SK-N-SH (cell line): ENCODE measurements at regions not wholly inside any gene's neighbourhood (a gene's known extent, or its start where the extent isn't known, plus 50 kb on each side); places are given as distances from the start of the nearest gene placed in this dataset.
A peak's percentile ranks its signal among the peaks of the same experiment; 100 is the strongest.
"Not testable (repeated sequence)": the region's sequence is repeated elsewhere in the genome, so short reads cannot be mapped to it uniquely, and the experiment has no call there.

Experiments
- CTCF ChIA-PET: fragments of 300-600, 350-600 bp; formaldehyde crosslinking; extraction: SDS; loops from one replicate; lab custom pipeline; 2021; lab: Yijun Ruan, JAX
- POLR2A ChIA-PET: fragments of 350-600 bp; sonication (Branson Sonifier 250); formaldehyde crosslinking; extraction: SDS; loops from one replicate; lab custom pipeline; 2020; ENCODE audit warnings: antibody characterized with exemption, inconsistent platforms; lab: Yijun Ruan, JAX
- DNase-seq: peaks from one replicate; pipeline ENCODE4 v3.0.0; 2012
- H2AFZ ChIP-seq: fragments of 200-600 bp; sonication (generic); 2 replicates; pipeline ENCODE4 v1.8.1; 2016; ENCODE audit warnings: antibody characterized with exemption, mild to moderate bottlenecking, low read depth
- H3F3A ChIP-seq: fragments of 200-600 bp; sonication (generic); replicated peaks from 2 replicates; pipeline ENCODE3; 2016; ENCODE audit warnings: antibody characterized with exemption, mild to moderate bottlenecking; ENCODE audit not compliant: insufficient read depth
- H3K27ac ChIP-seq, 2 experiments: fragments of 200-500 bp in 1 of 2; fragments of 200-600 bp in 1 of 2; sonication (Bioruptor generic) in 1 of 2; sonication (generic), shearing (Covaris generic) in 1 of 2; 2 replicates each; pipeline versions ENCODE4 v1.5.1 to v1.6.1; 2014 to 2016; ENCODE audit warnings: low read depth in 2 of 2, inconsistent platforms in 1 of 2, low read length in 1 of 2, mild to moderate bottlenecking in 1 of 2, mixed read lengths in 1 of 2
- H3K27me3 ChIP-seq: fragments of 200-600 bp; sonication (generic), shearing (Covaris generic); 2 replicates; pipeline ENCODE4 v1.6.1; 2016; ENCODE audit warnings: mixed run types; ENCODE audit not compliant: insufficient read depth
- H3K36me3 ChIP-seq, 2 experiments: fragments of 200-500 bp in 1 of 2; fragments of 200-600 bp in 1 of 2; sonication (Bioruptor generic) in 1 of 2; sonication (generic) in 1 of 2; replicated peaks in 1 of 2; 2 replicates each; pipeline versions ENCODE3 to v1.5.1; 2014 to 2016; ENCODE audit warnings: low read length in 1 of 2, mild to moderate bottlenecking in 1 of 2; ENCODE audit not compliant: insufficient read depth in 2 of 2, control insufficient read depth in 1 of 2
- H3K4me1 ChIP-seq, 2 experiments: fragments of 200-500 bp in 1 of 2; fragments of 200-600 bp in 1 of 2; sonication (Bioruptor generic) in 1 of 2; sonication (generic), shearing (Covaris generic) in 1 of 2; 2 replicates each; pipeline versions ENCODE4 v1.5.1 to v1.6.1; 2014 to 2016; ENCODE audit warnings: low read depth in 1 of 2, low read length in 1 of 2, mixed run types in 1 of 2; ENCODE audit not compliant: insufficient read depth in 2 of 2, control insufficient read depth in 1 of 2
- H3K4me2 ChIP-seq: fragments of 200-600 bp; sonication (generic), shearing (Covaris generic); 2 replicates; pipeline ENCODE4 v1.6.1; 2017; ENCODE audit warnings: mixed run types
- H3K4me3 ChIP-seq, 2 experiments: fragments of 200-500 bp in 1 of 2; fragments of 200-600 bp in 1 of 2; sonication (Bioruptor generic) in 1 of 2; sonication (generic), shearing (Covaris generic) in 1 of 2; 2 replicates each; pipeline versions ENCODE4 v1.5.1 to v1.8.1; 2014 to 2016; ENCODE audit warnings: low read depth in 2 of 2, inconsistent platforms in 1 of 2, low read length in 1 of 2, mild to moderate bottlenecking in 1 of 2, mixed read lengths in 1 of 2, moderate library complexity in 1 of 2
- H3K79me2 ChIP-seq: fragments of 200-600 bp; sonication (generic); 2 replicates; pipeline ENCODE4 v1.8.1; 2017; ENCODE audit warnings: mild to moderate bottlenecking; ENCODE audit not compliant: insufficient read depth
- H3K9ac ChIP-seq: fragments of 200-600 bp; sonication (generic); 2 replicates; pipeline ENCODE4 v1.6.1; 2017; ENCODE audit warnings: mixed run types
- H3K9me2 ChIP-seq: fragments of 200-600 bp; sonication (generic); 2 replicates; pipeline ENCODE4 v1.6.1; 2017; ENCODE audit warnings: mixed run types
- H3K9me3 ChIP-seq: fragments of 200-600 bp; sonication (generic); 2 replicates; pipeline ENCODE4 v1.6.1; 2017; ENCODE audit warnings: mixed run types, mild to moderate bottlenecking, moderate library complexity
- H4K20me1 ChIP-seq: fragments of 200-600 bp; sonication (generic); 2 replicates; pipeline ENCODE4 v1.6.1; 2017; ENCODE audit warnings: mild to moderate bottlenecking, mixed run types; ENCODE audit not compliant: insufficient read depth
- CTCF ChIP-seq: fragments of 200-600 bp; sonication (generic); IDR thresholded peaks from 2 replicates; pipeline ENCODE4 v1.6.1; 2017; ENCODE audit warnings: antibody characterized with exemption, mild to moderate bottlenecking, moderate library complexity
- SMC3 ChIP-seq: IDR thresholded peaks from 2 replicates; pipeline ENCODE4 v1.6.1; 2012; ENCODE audit warnings: low read depth, low read length, improper control_type of control experiment
- WGBS: methylation state at CpG from one replicate; pipeline ENCODE4 v1.1.6; 2017; ENCODE audit warnings: low lambda C conversion rate; 5-methylcytosine and 5-hydroxymethylcytosine counted together

GRCh38 chr4:131721883-131722282, 1427.2 kb upstream of the PCDH10 start:
- no peaks in the 10 kb centered on the region for H3K36me3 ChIP-seq
- no peak overlapping the region for H3K4me2 ChIP-seq
- H3K4me1 ChIP-seq, result no peaks in the 10 kb centered on the region
- H2AFZ ChIP-seq, result no peak overlapping the region
- no peaks in the 10 kb centered on the region for H3K27me3 ChIP-seq
- POLR2A ChIA-PET, result no interaction called here
- no peak overlapping the region for H3K9ac ChIP-seq
- no peak for TF ChIP-seq CTCF
- TF ChIP-seq SMC3, result no peak
- no peak overlapping the region for H3K27ac ChIP-seq
- H3K4me3 ChIP-seq, result no peak overlapping the region
- no peaks in the 10 kb centered on the region for H3K9me2 ChIP-seq
- no peak for DNase-seq
- no peaks in the 10 kb centered on the region for H4K20me1 ChIP-seq
- no peaks in the 10 kb centered on the region for H3F3A ChIP-seq
- 0% methylated on average over 1 of the region's 2 CpGs for WGBS
- CTCF ChIA-PET, result no interaction called here
- no peaks in the 10 kb centered on the region for H3K79me2 ChIP-seq
- H3K9me3 ChIP-seq, result no peaks in the 10 kb centered on the region

GRCh38 chr4:131723069-131723468, 1426.0 kb upstream of the PCDH10 start:
- H3K27ac ChIP-seq, H3K9ac ChIP-seq, CTCF ChIA-PET, H2AFZ ChIP-seq, H4K20me1 ChIP-seq, H3K4me1 ChIP-seq, H3K9me3 ChIP-seq, POLR2A ChIA-PET, H3K4me2 ChIP-seq, H3K79me2 ChIP-seq, H3F3A ChIP-seq, H3K27me3 ChIP-seq, DNase-seq, H3K36me3 ChIP-seq, H3K4me3 ChIP-seq, H3K9me2 ChIP-seq: not testable (repeated sequence)
- WGBS, result 75% methylated on average over 15 of the region's 24 CpGs

GRCh38 chr4:131724847-131725246, 1424.2 kb upstream of the PCDH10 start:
- H3K9ac ChIP-seq, H3K4me1 ChIP-seq, POLR2A ChIA-PET, H4K20me1 ChIP-seq, DNase-seq, H3K36me3 ChIP-seq, H2AFZ ChIP-seq, H3K4me2 ChIP-seq, H3K9me3 ChIP-seq, CTCF ChIA-PET, H3K27ac ChIP-seq, H3K27me3 ChIP-seq, H3F3A ChIP-seq, H3K9me2 ChIP-seq, H3K79me2 ChIP-seq: not testable (repeated sequence)
- peak overlapping the region in 1 of 2 experiments; percentile 31; a peak in 1 of 4 replicates for H3K4me3 ChIP-seq
- no CpG with 5 or more reads among the region's 37 CpGs for WGBS

GRCh38 chr4:131725521-131725920, 1423.6 kb upstream of the PCDH10 start:
- H2AFZ ChIP-seq, H3K4me3 ChIP-seq, POLR2A ChIA-PET, H3K79me2 ChIP-seq, H3K27me3 ChIP-seq, H4K20me1 ChIP-seq, H3K4me1 ChIP-seq, CTCF ChIA-PET, H3K9me2 ChIP-seq, H3K9me3 ChIP-seq, H3K27ac ChIP-seq, H3K9ac ChIP-seq, DNase-seq, H3K4me2 ChIP-seq, H3K36me3 ChIP-seq, H3F3A ChIP-seq: not testable (repeated sequence)
- 90% methylated on average over 23 of the region's 29 CpGs for WGBS

GRCh38 chr4:131726940-131727339, 1422.2 kb upstream of the PCDH10 start:
- H3K9me2 ChIP-seq, H3K4me1 ChIP-seq, H4K20me1 ChIP-seq, DNase-seq, H3K4me3 ChIP-seq, H2AFZ ChIP-seq, POLR2A ChIA-PET, H3K27ac ChIP-seq, H3K9me3 ChIP-seq, H3F3A ChIP-seq, H3K4me2 ChIP-seq, H3K27me3 ChIP-seq, H3K36me3 ChIP-seq, CTCF ChIA-PET, H3K79me2 ChIP-seq, H3K9ac ChIP-seq: not testable (repeated sequence)
- 66% methylated on average over 9 of the region's 28 CpGs for WGBS

- H3K27me3 ChIP-seq, H2AFZ ChIP-seq, DNase-seq, H3K79me2 ChIP-seq, CTCF ChIA-PET, H4K20me1 ChIP-seq, H3K9me2 ChIP-seq, H3F3A ChIP-seq, H3K27ac ChIP-seq, H3K36me3 ChIP-seq, H3K4me3 ChIP-seq, H3K4me2 ChIP-seq, H3K9me3 ChIP-seq, POLR2A ChIA-PET, H3K4me1 ChIP-seq, H3K9ac ChIP-seq: not testable (repeated sequence)
- 86% methylated on average over 24 of the region's 40 CpGs for WGBS
Observed at GRCh38 chr4:131727418-131727817, 1421.7 kb upstream of the PCDH10 start.
